ENCODE measurements at regions not wholly inside any gene's neighbourhood (a gene's known extent, or its start where the extent isn't known, plus 50 kb on each side); places are given as distances from the start of the nearest gene placed in this dataset.
"Not testable (repeated sequence)": the region's sequence is repeated elsewhere in the genome, so short reads cannot be mapped to it uniquely, and the experiment has no call there.

DNA sequence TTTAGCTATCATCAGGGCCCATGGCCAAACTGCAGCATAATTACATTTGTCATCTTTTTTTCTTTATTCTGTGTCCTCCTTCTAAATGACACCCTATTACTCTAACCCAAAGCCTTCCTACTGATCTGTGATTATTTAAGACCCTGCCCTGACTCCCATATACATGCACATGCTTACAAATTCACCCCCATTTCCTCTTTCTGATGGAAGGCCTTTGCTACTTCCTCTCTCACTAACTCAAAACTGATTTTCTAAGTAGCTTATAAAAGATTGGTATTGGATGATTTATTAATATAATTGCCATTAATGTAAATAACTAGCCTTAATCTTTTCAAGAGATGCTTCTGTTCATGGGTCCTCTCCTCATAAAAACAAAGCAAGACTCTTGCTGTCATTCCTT, 179.2 kb downstream of the EDEM1 start:
- DNase-seq, result no peak

GRCh38 chr3:5371555-5371954, 184.0 kb downstream of the EDEM1 start:
- DNase-seq, result not testable (repeated sequence)

DNA sequence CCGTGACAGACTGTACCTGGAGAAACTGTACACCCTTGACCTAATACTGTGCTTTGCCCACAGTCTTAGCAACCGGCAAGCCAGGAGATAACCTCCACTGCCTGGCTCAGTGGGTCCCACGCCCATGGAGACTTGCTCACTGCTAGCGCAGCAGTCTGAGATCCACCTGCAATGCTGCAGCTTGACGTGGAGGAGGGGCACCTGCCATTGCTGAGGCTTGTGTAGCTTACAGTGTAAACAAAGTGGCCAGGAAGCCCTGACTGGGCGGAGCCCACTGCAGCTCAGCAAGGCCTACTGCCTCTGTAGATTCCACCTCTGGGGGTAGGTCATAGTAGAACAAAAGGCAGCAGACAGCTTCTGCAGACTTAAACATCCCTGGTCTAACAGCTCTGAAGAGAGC, 189.3 kb downstream of the EDEM1 start:
- no peak for DNase-seq

- DNase-seq, result not testable (repeated sequence)
These were observed 191.8 kb downstream of the EDEM1 start for GRCh38 chr3:5379266-5379665.

GRCh38 chr3:5383486-5384263, 196.2 kb downstream of the EDEM1 start:
- DNase-seq, result not testable (repeated sequence)

DNA sequence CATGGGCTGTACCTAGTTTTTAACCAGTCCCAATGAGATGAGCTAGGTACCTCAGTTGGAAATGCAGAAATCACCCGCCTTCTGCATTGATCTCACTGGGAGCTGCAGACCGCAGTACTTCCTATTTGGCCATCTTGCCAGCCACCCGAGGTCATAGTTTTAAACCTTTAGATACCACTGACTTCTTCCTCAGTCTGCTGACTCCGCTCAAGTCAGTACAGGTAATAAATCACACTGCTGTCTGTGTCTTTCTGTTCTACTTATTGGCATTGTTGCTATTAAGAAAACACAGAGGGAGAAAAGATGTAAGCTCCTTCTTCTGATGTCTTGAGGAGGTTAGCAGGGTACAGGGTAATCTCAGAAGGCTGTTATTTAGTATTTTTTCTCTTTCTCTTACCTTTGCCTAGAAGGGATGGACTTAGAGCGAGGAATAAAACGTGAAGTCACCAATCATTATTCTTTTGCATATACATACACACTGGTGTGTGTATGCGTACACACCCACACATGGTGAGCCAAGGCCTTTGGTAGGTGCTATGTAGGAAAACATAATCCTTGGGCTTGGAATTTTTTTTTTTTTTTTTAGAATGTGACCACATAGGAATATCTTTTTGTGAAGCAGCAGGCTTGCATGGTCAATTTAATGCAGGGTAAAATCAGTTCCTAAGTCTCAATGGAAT, 197.2 kb downstream of the EDEM1 start:
- DNase-seq, result no peak

DNA sequence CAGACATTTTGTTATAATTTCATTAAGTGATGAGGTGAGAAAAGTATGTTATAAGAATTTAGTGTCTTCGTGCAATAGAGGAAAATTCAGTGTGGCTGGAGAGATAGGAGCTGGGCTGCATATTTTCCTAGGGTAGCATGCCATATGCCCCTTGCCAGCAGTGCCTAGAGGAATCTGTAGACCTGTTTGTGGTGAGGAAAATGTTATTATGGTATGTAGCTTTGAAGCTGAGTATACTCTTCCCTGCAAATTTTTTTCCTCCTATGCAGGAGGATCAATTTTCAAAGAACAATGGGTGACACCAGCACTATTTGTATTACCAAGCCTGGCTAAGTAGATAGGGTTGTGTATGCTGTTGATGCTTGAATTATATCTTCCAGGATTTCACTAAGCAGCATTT, 200.6 kb downstream of the EDEM1 start:
- no peak for DNase-seq

DNA sequence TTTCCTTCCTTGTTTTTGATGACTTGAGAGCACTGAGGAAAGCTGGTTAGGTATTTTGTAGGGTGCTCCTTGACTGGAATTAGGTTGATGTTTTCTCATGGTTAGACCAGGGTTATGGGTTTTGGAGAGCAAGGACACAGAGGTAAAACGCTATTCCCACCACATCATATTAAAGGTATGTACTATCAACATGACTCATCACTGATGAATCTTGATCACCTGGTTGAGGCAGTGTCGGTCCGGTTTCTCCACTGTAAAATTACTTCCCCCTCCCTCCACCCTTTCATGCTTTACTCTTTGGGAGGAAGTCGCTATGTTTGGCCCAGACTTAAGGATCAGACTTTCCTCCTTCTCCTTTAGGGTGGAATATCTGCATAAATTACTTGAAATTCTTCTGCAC, 201.6 kb downstream of the EDEM1 start:
- DNase-seq, result no peak

DNA sequence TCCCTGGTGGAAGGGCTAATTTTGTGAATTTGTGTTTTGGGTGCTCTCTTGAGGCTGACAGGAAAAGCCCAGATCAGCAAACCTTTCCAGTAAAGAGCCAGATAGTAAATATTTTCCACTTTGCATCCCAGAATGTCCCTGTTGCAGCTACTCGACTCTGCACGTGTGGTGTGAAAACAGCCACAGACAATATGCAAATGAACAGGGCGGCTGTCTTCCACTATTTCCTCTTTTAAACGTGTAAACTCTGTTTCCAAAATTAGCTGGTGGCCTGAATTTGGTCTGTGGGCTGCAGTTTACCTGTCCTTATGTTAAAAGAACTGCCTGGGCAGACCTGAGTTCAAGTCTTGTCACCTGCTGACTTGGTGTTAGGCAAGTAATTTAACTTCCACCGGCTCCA, 202.7 kb downstream of the EDEM1 start:
- DNase-seq, result no peak

- no peak for DNase-seq
These were observed 203.6 kb downstream of the EDEM1 start for GRCh38 chr3:5390936-5391625.

DNA sequence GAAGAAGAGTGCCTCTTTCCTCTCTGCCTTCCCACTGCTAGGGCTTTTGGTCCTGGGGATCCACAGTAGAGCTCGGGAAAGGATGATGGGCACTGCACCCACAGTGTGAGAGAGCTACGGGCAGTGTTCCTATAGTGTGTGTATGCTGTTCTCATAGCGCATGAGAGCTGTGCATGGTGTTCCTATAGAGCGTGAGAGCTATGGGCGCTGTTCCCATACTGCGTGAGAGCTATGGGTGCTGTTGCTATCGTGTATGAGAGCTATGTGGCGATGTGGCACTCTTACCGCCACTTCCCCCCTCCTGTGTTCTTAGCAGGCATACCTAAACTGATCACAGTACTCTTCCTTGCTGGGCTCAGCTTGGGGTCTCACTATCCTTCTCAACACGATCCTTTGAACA, 213.5 kb downstream of the EDEM1 start:
- no peak for DNase-seq

- DNase-seq, result no peak
These were observed 217.2 kb downstream of the EDEM1 start for GRCh38 chr3:5404718-5405117.

GRCh38 chr3:5411786-5412185, 224.3 kb downstream of the EDEM1 start:
- DNase-seq, result no peak

GRCh38 chr3:5423076-5423475, 235.6 kb downstream of the EDEM1 start:
- DNase-seq, result no peak

- DNase-seq, result no peak
These were observed 236.0 kb downstream of the EDEM1 start for GRCh38 chr3:5423523-5423922.

GRCh38 chr3:5425371-5425770, 237.9 kb downstream of the EDEM1 start:
- no peak for DNase-seq

- peak; percentile 59 for DNase-seq
These were observed 238.8 kb downstream of the EDEM1 start for GRCh38 chr3:5426094-5426883.

DNA sequence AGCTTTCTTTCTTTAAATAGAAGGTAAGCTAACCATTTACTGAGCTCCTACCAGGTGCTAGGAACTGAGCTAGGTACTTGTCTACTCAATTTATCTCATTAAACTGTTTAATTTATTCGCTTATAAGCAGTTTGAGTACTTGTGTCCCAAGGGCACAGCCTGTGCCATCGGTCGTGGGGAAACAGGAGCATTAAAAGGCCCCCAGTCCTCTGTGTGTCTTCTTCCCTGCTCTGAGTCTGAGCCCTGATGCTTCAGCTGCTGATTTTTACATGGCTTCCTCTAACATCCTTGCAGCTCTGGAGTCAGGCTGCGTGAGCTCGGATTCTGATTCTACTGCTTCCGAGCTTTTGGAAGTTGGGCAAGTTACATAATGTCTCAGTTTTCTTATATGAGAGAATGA, 239.5 kb downstream of the EDEM1 start:
- no peak for DNase-seq

GRCh38 chr3:5427938-5428337, 240.4 kb downstream of the EDEM1 start:
- DNase-seq, result no peak

DNA sequence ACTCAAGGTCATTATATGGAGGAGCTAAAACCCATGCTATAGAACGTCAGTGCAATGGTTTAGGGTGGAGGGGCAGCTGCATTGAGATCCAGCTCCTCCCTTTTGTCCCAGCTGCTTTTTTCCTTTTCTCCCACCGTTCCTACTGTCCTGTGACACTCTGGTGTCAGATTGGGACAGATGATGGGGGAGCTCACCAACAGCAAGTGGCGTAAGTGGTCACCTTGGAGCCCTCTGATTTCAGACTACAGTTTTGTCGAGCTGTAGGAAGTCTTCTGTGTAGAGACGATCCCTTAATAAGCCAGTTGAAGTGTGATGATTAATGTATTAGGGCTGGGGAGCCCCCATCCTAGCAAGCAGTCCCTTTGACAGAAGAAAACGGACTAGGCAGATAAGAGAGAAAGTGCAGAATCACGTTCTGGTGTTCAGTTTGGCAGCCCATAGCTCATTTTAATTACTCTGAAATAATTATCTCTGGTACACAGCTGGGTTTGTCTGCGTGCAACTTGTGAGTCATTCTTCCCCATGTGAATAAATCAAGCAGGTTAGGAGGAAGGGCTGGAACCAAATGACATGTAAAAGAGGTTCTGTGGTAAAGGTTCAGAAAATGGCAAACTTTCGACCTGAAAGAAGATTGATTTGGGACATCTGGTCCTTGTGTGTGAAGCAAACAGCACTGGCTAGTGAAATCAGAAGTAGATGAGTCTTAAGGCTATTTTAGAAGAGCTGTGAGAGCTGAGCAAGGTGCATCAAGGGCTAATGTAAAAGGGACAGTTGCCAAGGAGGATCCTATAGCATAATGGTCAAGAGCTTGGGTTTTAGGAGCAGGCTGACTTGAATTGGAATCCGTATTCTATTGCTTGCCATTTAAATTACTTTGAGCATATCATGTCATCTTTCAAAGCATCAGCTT, 241.4 kb downstream of the EDEM1 start:
- DNase-seq, result no peak

GRCh38 chr3:5429517-5429890, 242.0 kb downstream of the EDEM1 start:
- no peak for DNase-seq

- no peak for DNase-seq
These were observed 243.2 kb downstream of the EDEM1 start for GRCh38 chr3:5430701-5431100.
